ENCODE measurements at regions not wholly inside any gene's neighbourhood (a gene's known extent, or its start where the extent isn't known, plus 50 kb on each side); places are given as distances from the start of the nearest gene placed in this dataset.
"Not testable (repeated sequence)": the region's sequence is repeated elsewhere in the genome, so short reads cannot be mapped to it uniquely, and the experiment has no call there.

- Histone ChIP-seq H3K9me3 (ENCODE audit: control insufficient read depth, insufficient read depth, low read depth, low read length) (no peaks in the 10 kb centered on the region), H3K27ac (ENCODE audit: low read depth, low read length) (no peak overlapping the region), H3K27me3 (ENCODE audit: control insufficient read depth, insufficient read depth, low read length) (no peaks in the 10 kb centered on the region), H3K9ac (ENCODE audit: low read length) (no peak overlapping the region), H3K36me3 (ENCODE audit: control insufficient read depth, insufficient read depth, low read length) (no peaks in the 10 kb centered on the region), H3K4me1 (ENCODE audit: control insufficient read depth, insufficient read depth, low read length) (no peaks in the 10 kb centered on the region; the same call in 1 of the 2 replicates), H3K4me3 (ENCODE audit: low read depth, low read length) (no peak overlapping the region)
These were observed 176.1 kb upstream of the PFKP start for GRCh38 chr10:2891073-2891769.

GRCh38 chr10:2890093-2890492 lies 177.3 kb upstream of the PFKP start:
- H3K36me3 ChIP-seq (ENCODE audit: control insufficient read depth, insufficient read depth, low read length), result no peaks in the 10 kb centered on the region
- H3K9ac ChIP-seq (ENCODE audit: low read length), result no peak overlapping the region
- H3K4me3 ChIP-seq (ENCODE audit: low read depth, low read length), result no peak overlapping the region
- H3K27me3 ChIP-seq (ENCODE audit: control insufficient read depth, insufficient read depth, low read length), result no peaks in the 10 kb centered on the region
- no peak overlapping the region for H3K27ac ChIP-seq (ENCODE audit: low read depth, low read length)
- no peaks in the 10 kb centered on the region; the same call in 1 of the 2 replicates for H3K4me1 ChIP-seq (ENCODE audit: control insufficient read depth, insufficient read depth, low read length)
- no peaks in the 10 kb centered on the region for H3K9me3 ChIP-seq (ENCODE audit: control insufficient read depth, insufficient read depth, low read depth, low read length)

- H3K27me3 ChIP-seq (ENCODE audit: control insufficient read depth, insufficient read depth, low read length), result no peaks in the 10 kb centered on the region
- no peak overlapping the region for H3K4me3 ChIP-seq (ENCODE audit: low read depth, low read length)
- no peaks in the 10 kb centered on the region for H3K9me3 ChIP-seq (ENCODE audit: control insufficient read depth, insufficient read depth, low read depth, low read length)
- no peaks in the 10 kb centered on the region; the same call in 1 of the 2 replicates for H3K4me1 ChIP-seq (ENCODE audit: control insufficient read depth, insufficient read depth, low read length)
- no peak overlapping the region for H3K9ac ChIP-seq (ENCODE audit: low read length)
- H3K27ac ChIP-seq (ENCODE audit: low read depth, low read length), result no peak overlapping the region
- no peaks in the 10 kb centered on the region for H3K36me3 ChIP-seq (ENCODE audit: control insufficient read depth, insufficient read depth, low read length)
These were observed 178.8 kb upstream of the PFKP start for GRCh38 chr10:2888403-2889004.

- Histone ChIP-seq H3K4me1 (ENCODE audit: control insufficient read depth, insufficient read depth, low read length) (no peaks in the 10 kb centered on the region; the same call in 1 of the 2 replicates), H3K27me3 (ENCODE audit: control insufficient read depth, insufficient read depth, low read length) (no peaks in the 10 kb centered on the region), H3K9ac (ENCODE audit: low read length) (no peak overlapping the region), H3K27ac (ENCODE audit: low read depth, low read length) (no peak overlapping the region), H3K36me3 (ENCODE audit: control insufficient read depth, insufficient read depth, low read length) (no peaks in the 10 kb centered on the region), H3K4me3 (ENCODE audit: low read depth, low read length) (no peak overlapping the region), H3K9me3 (ENCODE audit: control insufficient read depth, insufficient read depth, low read depth, low read length) (no peaks in the 10 kb centered on the region)
These were observed 179.8 kb upstream of the PFKP start for GRCh38 chr10:2887391-2888070.

GRCh38 chr10:2886662-2887061 lies 180.7 kb upstream of the PFKP start:
- H3K9me3 ChIP-seq (ENCODE audit: control insufficient read depth, insufficient read depth, low read depth, low read length), result no peaks in the 10 kb centered on the region
- H3K9ac ChIP-seq (ENCODE audit: low read length), result no peak overlapping the region
- no peaks in the 10 kb centered on the region for H3K36me3 ChIP-seq (ENCODE audit: control insufficient read depth, insufficient read depth, low read length)
- no peaks in the 10 kb centered on the region; the same call in 1 of the 2 replicates for H3K4me1 ChIP-seq (ENCODE audit: control insufficient read depth, insufficient read depth, low read length)
- H3K27ac ChIP-seq (ENCODE audit: low read depth, low read length), result no peak overlapping the region
- H3K27me3 ChIP-seq (ENCODE audit: control insufficient read depth, insufficient read depth, low read length), result no peaks in the 10 kb centered on the region
- H3K4me3 ChIP-seq (ENCODE audit: low read depth, low read length), result no peak overlapping the region

- Histone ChIP-seq H3K27ac (ENCODE audit: low read depth, low read length) (no peak overlapping the region), H3K27me3 (ENCODE audit: control insufficient read depth, insufficient read depth, low read length) (no peaks in the 10 kb centered on the region), H3K9ac (ENCODE audit: low read length) (no peak overlapping the region), H3K4me3 (ENCODE audit: low read depth, low read length) (no peak overlapping the region), H3K9me3 (ENCODE audit: control insufficient read depth, insufficient read depth, low read depth, low read length) (no peaks in the 10 kb centered on the region), H3K4me1 (ENCODE audit: control insufficient read depth, insufficient read depth, low read length) (no peaks in the 10 kb centered on the region), H3K36me3 (ENCODE audit: control insufficient read depth, insufficient read depth, low read length) (no peaks in the 10 kb centered on the region)
These were observed 181.8 kb upstream of the PFKP start for GRCh38 chr10:2885288-2886278.

GRCh38 chr10:2883983-2884540 lies 183.3 kb upstream of the PFKP start:
- H3K4me1 ChIP-seq (ENCODE audit: control insufficient read depth, insufficient read depth, low read length); H3K9ac ChIP-seq (ENCODE audit: low read length): not testable (repeated sequence)

GRCh38 chr10:2883238-2883637 lies 184.1 kb upstream of the PFKP start:
- Histone ChIP-seq H3K4me1 (ENCODE audit: control insufficient read depth, insufficient read depth, low read length) (no peaks in the 10 kb centered on the region), H3K27ac (ENCODE audit: low read depth, low read length) (no peak overlapping the region), H3K9ac (ENCODE audit: low read length) (no peak overlapping the region)

More at GRCh38 chr10:2883983-2884540, 183.3 kb upstream of the PFKP start:
- not testable (repeated sequence) for H3K27ac ChIP-seq (ENCODE audit: low read depth, low read length); H3K9me3 ChIP-seq (ENCODE audit: control insufficient read depth, insufficient read depth, low read depth, low read length); H3K4me3 ChIP-seq (ENCODE audit: low read depth, low read length); H3K36me3 ChIP-seq (ENCODE audit: control insufficient read depth, insufficient read depth, low read length); H3K27me3 ChIP-seq (ENCODE audit: control insufficient read depth, insufficient read depth, low read length)

GRCh38 chr10:2882628-2883027 lies 184.7 kb upstream of the PFKP start:
- Histone ChIP-seq H3K9me3 (ENCODE audit: control insufficient read depth, insufficient read depth, low read depth, low read length) (no peaks in the 10 kb centered on the region), H3K36me3 (ENCODE audit: control insufficient read depth, insufficient read depth, low read length) (no peaks in the 10 kb centered on the region), H3K27me3 (ENCODE audit: control insufficient read depth, insufficient read depth, low read length) (no peaks in the 10 kb centered on the region), H3K4me3 (ENCODE audit: low read depth, low read length) (no peak overlapping the region), H3K4me1 (ENCODE audit: control insufficient read depth, insufficient read depth, low read length) (no peaks in the 10 kb centered on the region), H3K27ac (ENCODE audit: low read depth, low read length) (no peak overlapping the region), H3K9ac (ENCODE audit: low read length) (no peak overlapping the region)

More at GRCh38 chr10:2883238-2883637, 184.1 kb upstream of the PFKP start:
- Histone ChIP-seq H3K36me3 (ENCODE audit: control insufficient read depth, insufficient read depth, low read length) (no peaks in the 10 kb centered on the region), H3K9me3 (ENCODE audit: control insufficient read depth, insufficient read depth, low read depth, low read length) (no peaks in the 10 kb centered on the region), H3K4me3 (ENCODE audit: low read depth, low read length) (no peak overlapping the region), H3K27me3 (ENCODE audit: control insufficient read depth, insufficient read depth, low read length) (no peaks in the 10 kb centered on the region)

Data from HUES6 (cell line).